Astrocyte (in vitro differentiated cells and primary cell): ENCODE measurements at regions not wholly inside any gene's neighbourhood (a gene's known extent, or its start where the extent isn't known, plus 50 kb on each side); places are given as distances from the start of the nearest gene placed in this dataset.

Source experiments
- DNase-seq: peaks from one replicate; pipeline ENCODE4 v3.0.0-alpha.2; 2010; ENCODE audit warnings: low read depth
- FAIRE-seq: peaks from 2 replicates; lab custom pipeline; 2011; peaks lifted over from hg19 to GRCh38; lab: Jason Lieb, UNC
- H2AFZ ChIP-seq: 2 replicates; pipeline ENCODE4 v1.6.0; 2012; ENCODE audit warnings: low read depth, low read length, inconsistent platforms
- H3K27ac ChIP-seq: 2 replicates; pipeline ENCODE4 v1.5.1; 2011; ENCODE audit warnings: low read depth, low read length, inconsistent platforms
- H3K27me3 ChIP-seq: 2 replicates; pipeline ENCODE4 v1.6.0; 2011; ENCODE audit warnings: low read length, inconsistent platforms; ENCODE audit not compliant: insufficient read depth
- H3K36me3 ChIP-seq: 2 replicates; pipeline ENCODE4 v1.5.1; 2011; ENCODE audit warnings: low read length, inconsistent platforms; ENCODE audit not compliant: insufficient read depth
- H3K4me1 ChIP-seq: 2 replicates; pipeline ENCODE4 v1.5.1; 2011; ENCODE audit warnings: low read length, inconsistent platforms; ENCODE audit not compliant: insufficient read depth
- H3K4me2 ChIP-seq: 2 replicates; pipeline ENCODE4 v1.6.0; 2012; ENCODE audit warnings: low read length, inconsistent platforms
- H3K4me3 ChIP-seq: 2 replicates; pipeline ENCODE4 v1.5.1; 2011; ENCODE audit warnings: low read depth, mild to moderate bottlenecking, low read length, inconsistent platforms; ENCODE audit not compliant: insufficient read depth
- H3K79me2 ChIP-seq: 2 replicates; pipeline ENCODE4 v1.6.0; 2012; ENCODE audit warnings: mild to moderate bottlenecking, low read length, inconsistent platforms; ENCODE audit not compliant: insufficient read depth
- H3K9ac ChIP-seq: 2 replicates; pipeline ENCODE4 v1.6.0; 2012; ENCODE audit warnings: mild to moderate bottlenecking, low read length, inconsistent platforms
- H3K9me3 ChIP-seq: 2 replicates; pipeline ENCODE4 v1.5.1; 2012; ENCODE audit warnings: low read depth, mild to moderate bottlenecking, low read length, inconsistent platforms; ENCODE audit not compliant: insufficient read depth
- H4K20me1 ChIP-seq: 2 replicates; pipeline ENCODE4 v1.6.0; 2012; ENCODE audit warnings: low read length, inconsistent platforms; ENCODE audit not compliant: insufficient read depth
- H3K27ac Mint-ChIP-seq: one replicate; pipeline ENCODE4 v1.8.0; 2021; ENCODE audit warnings: mild to moderate bottlenecking, mixed read lengths; ENCODE audit not compliant: unreplicated experiment
- H3K27me3 Mint-ChIP-seq: one replicate; pipeline ENCODE4 v1.8.0; 2021; ENCODE audit warnings: low read depth, mixed read lengths; ENCODE audit not compliant: unreplicated experiment
- H3K36me3 Mint-ChIP-seq: one replicate; pipeline ENCODE4 v1.8.0; 2021; ENCODE audit warnings: low read depth, mixed read lengths; ENCODE audit not compliant: unreplicated experiment
- H3K4me1 Mint-ChIP-seq: one replicate; pipeline ENCODE4 v1.8.0; 2021; ENCODE audit warnings: low read depth, mixed read lengths; ENCODE audit not compliant: unreplicated experiment
- H3K4me3 Mint-ChIP-seq: one replicate; pipeline ENCODE4 v1.8.0; 2021; ENCODE audit warnings: mild to moderate bottlenecking, moderate library complexity, mixed read lengths; ENCODE audit not compliant: unreplicated experiment
- H3K9me3 Mint-ChIP-seq: one replicate; pipeline ENCODE4 v1.8.0; 2021; ENCODE audit warnings: mild to moderate bottlenecking, mixed read lengths; ENCODE audit not compliant: unreplicated experiment
- CTCF ChIP-seq: IDR thresholded peaks from 2 replicates; pipeline ENCODE4 v1.5.1; 2011; ENCODE audit warnings: low read depth, mild to moderate bottlenecking, inconsistent platforms, low read length, moderate library complexity; ENCODE audit not compliant: insufficient read depth
- EZH2 ChIP-seq: IDR thresholded peaks from 2 replicates; pipeline ENCODE4 v1.6.1; 2012; ENCODE audit warnings: mild to moderate bottlenecking, low read length, inconsistent platforms; ENCODE audit not compliant: insufficient read depth

- H3K9me3 Mint-ChIP-seq: peaks cover 3% of the 10 kb centered on the region
- H3K4me3 Mint-ChIP-seq: no peak overlapping the region
- H3K36me3 Mint-ChIP-seq: no peaks in the 10 kb centered on the region
- no peak for TF ChIP-seq CTCF
- TF ChIP-seq EZH2: no peak
- H3K27ac Mint-ChIP-seq: no peak overlapping the region
- Histone ChIP-seq H2AFZ (no peak overlapping the region), H3K4me3 (no peak overlapping the region), H3K4me2 (no peak overlapping the region), H3K9ac (no peak overlapping the region), H3K27ac (no peak overlapping the region), H3K36me3 (no peaks in the 10 kb centered on the region), H3K79me2 (no peaks in the 10 kb centered on the region), H4K20me1 (no peaks in the 10 kb centered on the region), H3K4me1 (no peaks in the 10 kb centered on the region), H3K9me3 (no peaks in the 10 kb centered on the region), H3K27me3 (no peaks in the 10 kb centered on the region)
- H3K4me1 Mint-ChIP-seq: no peaks in the 10 kb centered on the region
- DNase-seq: no peak
- no peaks in the 10 kb centered on the region for H3K27me3 Mint-ChIP-seq
- no peak for FAIRE-seq
Measured at GRCh38 chr18:62644773-62645172, 70.6 kb upstream of the PHLPP1 start.

- no peaks in the 10 kb centered on the region for H3K4me1 Mint-ChIP-seq
- FAIRE-seq: no peak
Measured at GRCh38 chr18:62647179-62647578, 68.2 kb upstream of the PHLPP1 start.

More at GRCh38 chr18:62647179-62647578, 68.2 kb upstream of the PHLPP1 start:
- Histone ChIP-seq H3K4me1 (no peaks in the 10 kb centered on the region), H3K27ac (no peak overlapping the region), H2AFZ (no peak overlapping the region), H3K4me3 (no peak overlapping the region), H3K79me2 (no peaks in the 10 kb centered on the region), H3K27me3 (no peaks in the 10 kb centered on the region), H3K9me3 (no peaks in the 10 kb centered on the region), H3K36me3 (no peaks in the 10 kb centered on the region), H4K20me1 (no peaks in the 10 kb centered on the region), H3K4me2 (no peak overlapping the region), H3K9ac (no peak overlapping the region)
- peaks cover 3% of the 10 kb centered on the region for H3K9me3 Mint-ChIP-seq
- H3K27ac Mint-ChIP-seq: no peak overlapping the region
- TF ChIP-seq CTCF (no peak), EZH2 (no peak)
- H3K36me3 Mint-ChIP-seq: no peaks in the 10 kb centered on the region
- no peak for DNase-seq
- H3K4me3 Mint-ChIP-seq: no peak overlapping the region
- no peaks in the 10 kb centered on the region for H3K27me3 Mint-ChIP-seq
